ENCODE measurements at regions not wholly inside any gene's neighbourhood (a gene's known extent, or its start where the extent isn't known, plus 50 kb on each side); places are given as distances from the start of the nearest gene placed in this dataset.

- H3K27me3 ChIP-seq = no peaks in the 10 kb centered on the region
- no peak for DNase-seq
- intact Hi-C loops (cut with DNase I) = no loop called here
- no peak for TF ChIP-seq CTCF (IDR thresholded peaks at IDR 0.05)
- no peaks in the 10 kb centered on the region for H3K36me3 ChIP-seq
- no peak overlapping the region for H3K4me3 ChIP-seq
- no peaks in the 10 kb centered on the region for H3K9me3 ChIP-seq
- no peak overlapping the region for H3K9ac ChIP-seq (ENCODE audit: low read depth in 2 of 2, low read length in 2 of 2)
- H3K27ac ChIP-seq = no peak overlapping the region
- H3K4me1 ChIP-seq = no peaks in the 10 kb centered on the region
These were observed 104.5 kb upstream of the CDH2 start for GRCh38 chr18:28281400-28281799.

- intact Hi-C loops (cut with DNase I) = no loop called here
- H3K9ac ChIP-seq (ENCODE audit: low read depth in 2 of 2, low read length in 2 of 2) = no peak overlapping the region
- no peak overlapping the region for H3K27ac ChIP-seq
- no peaks in the 10 kb centered on the region for H3K9me3 ChIP-seq
- no peak for DNase-seq
- H3K4me3 ChIP-seq = no peak overlapping the region
- no peaks in the 10 kb centered on the region for H3K36me3 ChIP-seq
- no peaks in the 10 kb centered on the region for H3K4me1 ChIP-seq
- H3K27me3 ChIP-seq = no peaks in the 10 kb centered on the region
- no peak for TF ChIP-seq CTCF (IDR thresholded peaks at IDR 0.05)
These were observed 92.8 kb upstream of the CDH2 start for GRCh38 chr18:28269750-28270149.

- DNase-seq = no peak
- TF ChIP-seq CTCF (IDR thresholded peaks at IDR 0.05) = no peak
- no peaks in the 10 kb centered on the region for H3K4me1 ChIP-seq
- no peak overlapping the region for H3K27ac ChIP-seq
- H3K27me3 ChIP-seq = no peaks in the 10 kb centered on the region
- intact Hi-C loops (cut with DNase I) = no loop called here
- H3K9me3 ChIP-seq = no peaks in the 10 kb centered on the region
- no peaks in the 10 kb centered on the region for H3K36me3 ChIP-seq
- H3K9ac ChIP-seq (ENCODE audit: low read depth in 2 of 2, low read length in 2 of 2) = no peak overlapping the region
- H3K4me3 ChIP-seq = no peak overlapping the region
These were observed 91.1 kb upstream of the CDH2 start for GRCh38 chr18:28267878-28268625.

GRCh38 chr18:28267276-28267675, 90.3 kb upstream of the CDH2 start:
- intact Hi-C loops (cut with DNase I) = no loop called here

GRCh38 chr18:28256166-28256565, 79.2 kb upstream of the CDH2 start:
- Histone ChIP-seq H3K27ac (no peak overlapping the region), H3K9me3 (peaks cover 4% of the 10 kb centered on the region), H3K4me1 (no peaks in the 10 kb centered on the region), H3K36me3 (no peaks in the 10 kb centered on the region), H3K9ac (ENCODE audit: low read depth in 2 of 2, low read length in 2 of 2) (no peak overlapping the region), H3K4me3 (no peak overlapping the region), H3K27me3 (no peaks in the 10 kb centered on the region)
- DNase-seq = no peak
- intact Hi-C loops (cut with DNase I) = no loop called here
- TF ChIP-seq CTCF (IDR thresholded peaks at IDR 0.05) = no peak

More at GRCh38 chr18:28267276-28267675, 90.3 kb upstream of the CDH2 start:
- no peak for TF ChIP-seq CTCF (IDR thresholded peaks at IDR 0.05)
- no peaks in the 10 kb centered on the region for H3K27me3 ChIP-seq
- DNase-seq = no peak
- no peak overlapping the region for H3K27ac ChIP-seq
- H3K4me3 ChIP-seq = no peak overlapping the region
- H3K9me3 ChIP-seq = no peaks in the 10 kb centered on the region
- no peaks in the 10 kb centered on the region for H3K4me1 ChIP-seq
- no peaks in the 10 kb centered on the region for H3K36me3 ChIP-seq
- no peak overlapping the region for H3K9ac ChIP-seq (ENCODE audit: low read depth in 2 of 2, low read length in 2 of 2)

All from colonic mucosa (tissue), 4 donors.